Suprapubic skin (tissue), 4 donors: ENCODE measurements at regions not wholly inside any gene's neighbourhood (a gene's known extent, or its start where the extent isn't known, plus 50 kb on each side); places are given as distances from the start of the nearest gene placed in this dataset.

Experiments
- EP300 ChIP-seq: sonication (generic); formaldehyde crosslinking; IDR thresholded peaks from one replicate; pipeline ENCODE4 v1.6.1; 2017; ENCODE audit warnings: antibody characterized with exemption
- POLR2AphosphoS5 ChIP-seq, 3 donors: sonication (generic); formaldehyde crosslinking; IDR thresholded peaks; one replicate each; pipeline ENCODE4 v1.6.1; 2017; ENCODE audit warnings: antibody characterized with exemption in 3 of 3
- TF ChIP-seq, protein P1 (sequence below), 2 donors: fragments of 200-600 bp in 1 of 2; fragments of 450-650 bp in 1 of 2; sonication (generic) in 1 of 2; IDR thresholded peaks; one replicate each; pipeline ENCODE4 v1.5.1; 2016 to 2019; ENCODE audit warnings: antibody characterized with exemption in 2 of 2, mild to moderate bottlenecking in 1 of 2, moderate library complexity in 1 of 2

DNA sequence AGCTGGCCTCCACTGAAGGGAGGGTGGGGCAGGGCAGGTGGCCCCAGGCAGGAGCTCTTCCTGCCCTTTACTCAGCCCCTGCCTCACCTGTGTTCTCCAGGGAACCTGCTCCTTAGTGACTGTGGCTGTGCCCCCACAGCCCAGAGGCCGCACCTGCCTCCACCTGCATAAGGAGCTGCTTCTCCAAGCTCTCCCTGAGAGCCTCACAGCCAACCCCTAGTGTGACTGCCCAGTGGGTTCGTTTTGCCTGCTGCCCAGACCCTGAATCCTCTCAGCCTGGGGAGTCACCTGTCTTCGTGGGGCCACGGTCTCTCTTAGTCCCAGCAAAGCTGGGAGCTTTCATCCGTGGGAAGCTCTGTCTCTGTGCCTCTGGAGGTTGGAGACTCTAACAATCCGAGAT, 94.4 kb downstream of the GLRX3 start:
- TF ChIP-seq, protein P1, sequence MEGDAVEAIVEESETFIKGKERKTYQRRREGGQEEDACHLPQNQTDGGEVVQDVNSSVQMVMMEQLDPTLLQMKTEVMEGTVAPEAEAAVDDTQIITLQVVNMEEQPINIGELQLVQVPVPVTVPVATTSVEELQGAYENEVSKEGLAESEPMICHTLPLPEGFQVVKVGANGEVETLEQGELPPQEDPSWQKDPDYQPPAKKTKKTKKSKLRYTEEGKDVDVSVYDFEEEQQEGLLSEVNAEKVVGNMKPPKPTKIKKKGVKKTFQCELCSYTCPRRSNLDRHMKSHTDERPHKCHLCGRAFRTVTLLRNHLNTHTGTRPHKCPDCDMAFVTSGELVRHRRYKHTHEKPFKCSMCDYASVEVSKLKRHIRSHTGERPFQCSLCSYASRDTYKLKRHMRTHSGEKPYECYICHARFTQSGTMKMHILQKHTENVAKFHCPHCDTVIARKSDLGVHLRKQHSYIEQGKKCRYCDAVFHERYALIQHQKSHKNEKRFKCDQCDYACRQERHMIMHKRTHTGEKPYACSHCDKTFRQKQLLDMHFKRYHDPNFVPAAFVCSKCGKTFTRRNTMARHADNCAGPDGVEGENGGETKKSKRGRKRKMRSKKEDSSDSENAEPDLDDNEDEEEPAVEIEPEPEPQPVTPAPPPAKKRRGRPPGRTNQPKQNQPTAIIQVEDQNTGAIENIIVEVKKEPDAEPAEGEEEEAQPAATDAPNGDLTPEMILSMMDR (IDR thresholded peaks at IDR 0.05): no peak
- TF ChIP-seq EP300 (no peak), POLR2AphosphoS5 (IDR thresholded peaks at IDR 0.05) (no peak)
